Bronchial epithelial cell (primary cell): ENCODE measurements at regions not wholly inside any gene's neighbourhood (a gene's known extent, or its start where the extent isn't known, plus 50 kb on each side); places are given as distances from the start of the nearest gene placed in this dataset.
"Not testable (repeated sequence)": the region's sequence is repeated elsewhere in the genome, so short reads cannot be mapped to it uniquely, and the experiment has no call there.

Experiments
- DNase-seq: peaks from one replicate; pipeline ENCODE4 v3.0.0-alpha.2; 2010; ENCODE audit warnings: low read depth
- FAIRE-seq: peaks from 2 replicates; lab custom pipeline; 2011; peaks lifted over from hg19 to GRCh38; lab: Jason Lieb, UNC
- H3K27me3 ChIP-seq: 2 replicates; pipeline ENCODE4 v1.5.1; 2011; ENCODE audit warnings: low read length; ENCODE audit not compliant: control insufficient read depth, insufficient read depth
- H3K36me3 ChIP-seq: 2 replicates; pipeline ENCODE4 v1.5.1; 2011; ENCODE audit warnings: low read length; ENCODE audit not compliant: control insufficient read depth, insufficient read depth
- H3K4me3 ChIP-seq: 2 replicates; pipeline ENCODE4 v1.5.1; 2011; ENCODE audit warnings: mild to moderate bottlenecking, low read depth, low read length, control low read depth
- TF ChIP-seq, protein P1 (sequence below): IDR thresholded peaks from 2 replicates; pipeline ENCODE4 v1.5.1; 2011; ENCODE audit warnings: mild to moderate bottlenecking, moderate library complexity, low read length, control low read depth, inconsistent platforms; ENCODE audit not compliant: insufficient read depth, severe bottlenecking

GRCh38 chr11:35046681-35047080 is 92.3 kb upstream of the CD44 start:
- Histone ChIP-seq H3K27me3 (no peaks in the 10 kb centered on the region), H3K36me3 (no peaks in the 10 kb centered on the region), H3K4me3 (no peak overlapping the region)
- TF ChIP-seq, protein P1, sequence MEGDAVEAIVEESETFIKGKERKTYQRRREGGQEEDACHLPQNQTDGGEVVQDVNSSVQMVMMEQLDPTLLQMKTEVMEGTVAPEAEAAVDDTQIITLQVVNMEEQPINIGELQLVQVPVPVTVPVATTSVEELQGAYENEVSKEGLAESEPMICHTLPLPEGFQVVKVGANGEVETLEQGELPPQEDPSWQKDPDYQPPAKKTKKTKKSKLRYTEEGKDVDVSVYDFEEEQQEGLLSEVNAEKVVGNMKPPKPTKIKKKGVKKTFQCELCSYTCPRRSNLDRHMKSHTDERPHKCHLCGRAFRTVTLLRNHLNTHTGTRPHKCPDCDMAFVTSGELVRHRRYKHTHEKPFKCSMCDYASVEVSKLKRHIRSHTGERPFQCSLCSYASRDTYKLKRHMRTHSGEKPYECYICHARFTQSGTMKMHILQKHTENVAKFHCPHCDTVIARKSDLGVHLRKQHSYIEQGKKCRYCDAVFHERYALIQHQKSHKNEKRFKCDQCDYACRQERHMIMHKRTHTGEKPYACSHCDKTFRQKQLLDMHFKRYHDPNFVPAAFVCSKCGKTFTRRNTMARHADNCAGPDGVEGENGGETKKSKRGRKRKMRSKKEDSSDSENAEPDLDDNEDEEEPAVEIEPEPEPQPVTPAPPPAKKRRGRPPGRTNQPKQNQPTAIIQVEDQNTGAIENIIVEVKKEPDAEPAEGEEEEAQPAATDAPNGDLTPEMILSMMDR, result no peak
- no peak for DNase-seq
- no peak for FAIRE-seq

- TF ChIP-seq, protein P1, result no peak
- FAIRE-seq (no peak), DNase-seq (no peak)
Measured at GRCh38 chr11:35047179-35047578, 91.8 kb upstream of the CD44 start.

DNA sequence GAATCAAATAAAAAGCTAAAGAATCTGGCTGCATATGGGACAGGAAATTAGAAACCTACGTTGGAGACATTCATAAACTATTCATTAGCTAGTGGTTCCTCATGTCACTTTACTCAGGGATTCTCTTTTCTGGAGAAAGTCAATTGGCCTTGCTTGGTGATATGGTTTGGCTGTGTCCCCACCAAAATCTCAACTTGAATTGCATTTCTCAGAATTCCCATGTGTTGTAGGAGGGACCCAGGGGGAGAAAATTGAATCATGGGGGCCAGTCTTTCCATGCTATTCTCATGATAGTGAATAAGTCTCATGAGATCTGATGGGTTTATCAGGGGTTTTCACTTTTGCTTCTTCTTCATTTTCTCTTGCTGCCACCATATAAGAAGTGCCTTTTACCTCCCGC is 91.2 kb upstream of the CD44 start:
- H3K36me3 ChIP-seq, result no peaks in the 10 kb centered on the region
- no peak for DNase-seq
- FAIRE-seq, result no peak

More at GRCh38 chr11:35047179-35047578, 91.8 kb upstream of the CD44 start:
- Histone ChIP-seq H3K4me3 (no peak overlapping the region), H3K27me3 (no peaks in the 10 kb centered on the region), H3K36me3 (no peaks in the 10 kb centered on the region)

GRCh38 chr11:35048346-35048745 is 90.6 kb upstream of the CD44 start:
- H3K27me3 ChIP-seq, FAIRE-seq, H3K4me3 ChIP-seq, DNase-seq, H3K36me3 ChIP-seq: not testable (repeated sequence)

More for the DNA sequence above, 91.2 kb upstream of the CD44 start:
- TF ChIP-seq, protein P1, result no peak
- Histone ChIP-seq H3K27me3 (no peaks in the 10 kb centered on the region), H3K4me3 (no peak overlapping the region)

DNA sequence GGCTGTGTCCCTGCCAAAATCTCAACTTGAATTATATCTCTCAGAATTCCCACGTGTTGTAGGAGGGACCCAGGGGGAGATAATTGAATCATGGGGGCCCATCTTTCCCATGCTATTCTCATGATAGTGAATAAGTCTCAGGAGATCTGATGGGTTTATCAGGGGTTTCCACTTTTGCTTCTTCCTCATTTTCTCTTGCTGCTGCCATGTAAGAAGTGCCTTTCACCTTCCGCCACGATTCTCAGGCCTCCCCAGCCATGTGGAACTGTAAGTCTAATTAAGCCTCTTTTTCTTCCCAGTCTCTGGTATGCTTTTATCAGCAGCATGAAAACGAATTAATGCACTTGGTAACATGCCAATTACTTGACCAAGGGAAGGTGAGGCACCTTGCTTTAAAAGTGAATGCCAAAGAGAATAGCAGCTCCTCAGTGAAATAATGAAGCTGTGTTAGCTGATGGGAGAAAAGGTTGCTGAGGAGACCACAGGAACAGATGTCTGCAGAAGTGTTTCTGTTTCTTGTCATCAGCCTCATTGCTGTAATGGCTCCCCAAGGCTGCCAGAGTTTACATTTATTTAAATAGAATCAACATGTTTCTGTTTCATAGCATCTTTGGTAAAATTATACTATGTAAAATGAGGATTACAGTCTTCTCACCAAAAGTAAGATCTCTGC is 89.0 kb upstream of the CD44 start:
- FAIRE-seq (no peak), DNase-seq (no peak)
- Histone ChIP-seq H3K27me3 (no peaks in the 10 kb centered on the region), H3K36me3 (no peaks in the 10 kb centered on the region), H3K4me3 (no peak overlapping the region)
- TF ChIP-seq, protein P1, result no peak

- no peaks in the 10 kb centered on the region for H3K36me3 ChIP-seq
- no peak for DNase-seq
- H3K27me3 ChIP-seq, result no peaks in the 10 kb centered on the region
- TF ChIP-seq, protein P1, result no peak
- FAIRE-seq, result no peak
- H3K4me3 ChIP-seq, result no peak overlapping the region
Measured at GRCh38 chr11:35050541-35050995, 88.4 kb upstream of the CD44 start.
